B cell (primary cell): ENCODE measurements at regions not wholly inside any gene's neighbourhood (a gene's known extent, or its start where the extent isn't known, plus 50 kb on each side); places are given as distances from the start of the nearest gene placed in this dataset.

Experiments used
- CTCF ChIP-seq: fragments of 200-600 bp; IDR thresholded peaks from one replicate; pipeline ENCODE4 v1.8.0; 2022; ENCODE audit warnings: antibody characterized with exemption, mild to moderate bottlenecking
- EZH2 ChIP-seq: IDR thresholded peaks from 2 replicates; pipeline ENCODE4 v1.6.1; 2012; ENCODE audit warnings: borderline replicate concordance, low read depth, mild to moderate bottlenecking, moderate library complexity, low read length; ENCODE audit not compliant: insufficient read depth, poor library complexity, severe bottlenecking

DNA sequence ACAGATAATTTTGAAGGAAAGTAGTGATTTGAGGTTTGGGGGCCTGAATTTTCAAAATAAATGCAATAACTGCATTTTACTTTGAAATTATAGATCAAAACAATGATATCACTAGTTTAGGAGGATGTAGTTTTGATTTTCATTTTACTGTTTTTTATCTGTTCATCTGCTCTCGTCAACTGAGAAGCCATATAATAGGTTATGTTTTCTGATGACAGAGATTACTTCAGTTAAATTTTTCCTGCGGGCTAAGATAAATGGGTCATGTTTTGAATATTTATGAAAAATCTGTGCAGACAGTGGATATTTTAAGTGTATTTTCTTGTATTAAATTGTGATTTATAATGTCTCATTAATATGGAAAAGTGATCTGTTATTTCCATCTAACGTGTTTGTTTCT lies 573.4 kb downstream of the CPS1 start:
- TF ChIP-seq CTCF (no peak), EZH2 (no peak)
